ENCODE measurements at regions not wholly inside any gene's neighbourhood (a gene's known extent, or its start where the extent isn't known, plus 50 kb on each side); places are given as distances from the start of the nearest gene placed in this dataset.

GRCh38 chr18:64337018-64337417 is 188.1 kb upstream of the LINC00305 start:
- H3K4me1 Mint-ChIP-seq, result no peaks in the 10 kb centered on the region
- no peak overlapping the region for H3K27ac Mint-ChIP-seq
- no peak overlapping the region for H3K4me3 Mint-ChIP-seq
- peaks cover 0 to 2% (median 0%) of the 10 kb centered on the region in 3 donors for H3K27me3 Mint-ChIP-seq (ENCODE audit: low read depth in 3 of 3)
- no peak for DNase-seq
- peaks cover 0 to 3% (median 0%) of the 10 kb centered on the region in 3 donors for H3K36me3 Mint-ChIP-seq
- H3K9me3 Mint-ChIP-seq, result peaks cover 0 to 44% (median 8%) of the 10 kb centered on the region in 6 donors

DNA sequence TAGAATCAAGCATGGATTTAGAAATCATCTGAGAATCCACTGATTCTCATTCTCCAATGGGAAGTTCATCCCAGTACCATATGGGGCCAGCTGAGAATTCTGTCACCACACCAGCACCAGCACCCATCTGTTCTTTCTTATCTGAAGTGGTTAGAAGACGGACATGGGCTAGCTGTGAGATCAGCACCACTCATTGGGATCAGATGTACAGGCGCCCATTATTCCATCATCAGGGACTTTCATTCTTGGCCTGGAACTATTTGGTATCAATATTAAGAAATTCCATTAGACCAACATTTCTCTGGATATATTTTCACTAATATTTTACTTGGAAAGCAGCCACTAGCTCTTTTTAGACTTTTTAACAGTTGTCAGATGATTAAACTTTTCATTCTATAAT is 185.9 kb upstream of the LINC00305 start:
- Mint-ChIP-seq H3K27me3 (ENCODE audit: low read depth in 3 of 3) (no peaks in the 10 kb centered on the region), H3K27ac (no peak overlapping the region), H3K4me1 (no peaks in the 10 kb centered on the region), H3K9me3 (peaks cover 0 to 29% (median 14%) of the 10 kb centered on the region in 6 donors), H3K36me3 (peaks cover 0 to 3% (median 0%) of the 10 kb centered on the region in 3 donors), H3K4me3 (no peak overlapping the region)
- DNase-seq, result no peak

- Mint-ChIP-seq H3K27ac (no peak overlapping the region), H3K27me3 (ENCODE audit: low read depth in 3 of 3) (no peaks in the 10 kb centered on the region), H3K4me3 (no peak overlapping the region), H3K36me3 (peaks cover 0 to 3% (median 0%) of the 10 kb centered on the region in 3 donors), H3K9me3 (peaks cover 0 to 30% (median 15%) of the 10 kb centered on the region in 6 donors), H3K4me1 (no peaks in the 10 kb centered on the region)
- no peak for DNase-seq
Observed at GRCh38 chr18:64333584-64333983, 184.7 kb upstream of the LINC00305 start.

DNA sequence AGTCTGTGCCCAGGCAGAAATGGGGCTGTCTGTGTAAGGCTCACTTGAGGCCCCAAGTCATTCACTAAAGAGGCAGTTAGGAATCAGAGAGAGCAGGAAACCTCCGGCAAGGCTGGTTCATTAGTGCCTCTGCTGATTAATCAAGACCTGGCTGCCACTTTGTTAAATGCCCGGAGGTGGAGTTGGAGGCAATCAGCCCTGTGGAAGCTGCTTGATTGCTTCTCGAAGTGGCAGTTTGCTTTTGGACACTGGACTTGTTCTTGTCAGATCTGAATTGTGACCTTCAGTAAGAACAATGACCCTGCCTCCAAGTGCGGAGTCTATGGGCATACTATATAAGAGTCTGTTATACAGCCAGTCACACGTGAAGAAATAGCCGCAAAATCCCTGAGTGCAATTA is 183.9 kb upstream of the LINC00305 start:
- no peak overlapping the region for H3K4me3 Mint-ChIP-seq
- H3K4me1 Mint-ChIP-seq, result no peaks in the 10 kb centered on the region
- no peak overlapping the region for H3K27ac Mint-ChIP-seq
- H3K27me3 Mint-ChIP-seq (ENCODE audit: low read depth in 3 of 3), result no peaks in the 10 kb centered on the region
- peaks cover 0 to 3% (median 0%) of the 10 kb centered on the region in 3 donors for H3K36me3 Mint-ChIP-seq
- peaks cover 0 to 30% (median 13%) of the 10 kb centered on the region in 6 donors for H3K9me3 Mint-ChIP-seq
- no peak for DNase-seq

DNA sequence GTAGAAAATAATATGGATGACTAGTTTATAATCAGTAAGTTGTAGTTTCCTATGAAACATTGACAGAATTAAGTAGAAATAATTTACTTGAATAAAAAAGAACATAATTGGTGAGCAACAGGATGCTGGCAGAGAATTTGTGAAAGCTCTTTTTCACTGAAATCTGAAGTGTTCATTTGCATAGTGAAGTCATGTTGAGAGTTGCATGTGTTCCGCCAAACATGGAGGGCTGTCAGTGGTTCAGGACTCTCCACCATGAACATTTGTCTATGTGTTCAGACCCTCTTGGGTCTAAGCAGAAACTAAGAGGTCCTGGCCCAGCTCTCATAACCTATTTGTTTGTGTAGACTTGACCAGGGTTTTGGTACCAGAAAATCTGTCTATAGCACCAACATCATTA is 182.5 kb upstream of the LINC00305 start:
- Mint-ChIP-seq H3K36me3 (no peaks in the 10 kb centered on the region), H3K27me3 (ENCODE audit: low read depth in 3 of 3) (no peaks in the 10 kb centered on the region), H3K4me1 (no peaks in the 10 kb centered on the region), H3K27ac (no peak overlapping the region), H3K9me3 (peaks cover 3 to 34% (median 15%) of the 10 kb centered on the region in 6 donors), H3K4me3 (no peak overlapping the region)
- no peak for DNase-seq

GRCh38 chr18:64330931-64331330 is 182.0 kb upstream of the LINC00305 start:
- no peak overlapping the region for H3K4me3 Mint-ChIP-seq
- H3K27ac Mint-ChIP-seq, result no peak overlapping the region
- no peaks in the 10 kb centered on the region for H3K4me1 Mint-ChIP-seq

DNA sequence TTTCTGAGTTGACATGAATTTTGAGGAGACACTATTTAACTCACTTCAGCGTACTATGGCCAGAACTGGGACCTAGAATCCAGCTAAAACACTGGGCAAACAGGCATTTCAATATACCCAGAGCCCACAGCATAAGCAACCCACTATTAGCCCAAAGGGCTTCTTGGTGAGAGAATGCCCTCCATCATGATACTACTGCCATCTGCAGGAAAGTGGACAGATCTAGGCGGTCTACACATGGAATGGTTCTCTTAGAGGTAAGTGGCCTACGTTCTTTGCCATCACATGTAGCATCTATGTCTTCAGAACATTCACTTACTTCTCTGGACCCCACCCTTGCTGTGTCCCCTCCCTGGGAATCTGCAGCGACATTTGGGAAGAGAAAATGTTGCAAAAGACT is 181.3 kb upstream of the LINC00305 start:
- H3K27me3 Mint-ChIP-seq (ENCODE audit: low read depth in 3 of 3), result no peaks in the 10 kb centered on the region
- H3K4me3 Mint-ChIP-seq, result no peak overlapping the region
- H3K36me3 Mint-ChIP-seq, result no peaks in the 10 kb centered on the region
- H3K27ac Mint-ChIP-seq, result no peak overlapping the region
- H3K4me1 Mint-ChIP-seq, result no peaks in the 10 kb centered on the region
- DNase-seq, result no peak
- peaks cover 3 to 28% (median 14%) of the 10 kb centered on the region in 6 donors for H3K9me3 Mint-ChIP-seq

More at GRCh38 chr18:64330931-64331330, 182.0 kb upstream of the LINC00305 start:
- no peaks in the 10 kb centered on the region for H3K36me3 Mint-ChIP-seq
- H3K27me3 Mint-ChIP-seq (ENCODE audit: low read depth in 3 of 3), result no peaks in the 10 kb centered on the region
- no peak for DNase-seq
- peaks cover 3 to 29% (median 13%) of the 10 kb centered on the region in 6 donors for H3K9me3 Mint-ChIP-seq

GRCh38 chr18:64322189-64322588 is 173.3 kb upstream of the LINC00305 start:
- Mint-ChIP-seq H3K27me3 (ENCODE audit: low read depth in 3 of 3) (peaks cover 0 to 2% (median 2%) of the 10 kb centered on the region in 3 donors), H3K36me3 (no peaks in the 10 kb centered on the region), H3K9me3 (peaks cover 8 to 35% (median 21%) of the 10 kb centered on the region in 6 donors), H3K4me3 (no peak overlapping the region), H3K4me1 (no peaks in the 10 kb centered on the region), H3K27ac (no peak overlapping the region)
- no peak for DNase-seq

- Mint-ChIP-seq H3K36me3 (no peaks in the 10 kb centered on the region), H3K4me1 (no peaks in the 10 kb centered on the region), H3K27ac (no peak overlapping the region), H3K9me3 (peaks cover 10 to 44% (median 22%) of the 10 kb centered on the region in 6 donors), H3K27me3 (ENCODE audit: low read depth in 3 of 3) (peaks cover 0 to 2% (median 2%) of the 10 kb centered on the region in 3 donors), H3K4me3 (no peak overlapping the region)
- DNase-seq, result no peak
Observed at GRCh38 chr18:64318547-64318946, 169.7 kb upstream of the LINC00305 start.

DNA sequence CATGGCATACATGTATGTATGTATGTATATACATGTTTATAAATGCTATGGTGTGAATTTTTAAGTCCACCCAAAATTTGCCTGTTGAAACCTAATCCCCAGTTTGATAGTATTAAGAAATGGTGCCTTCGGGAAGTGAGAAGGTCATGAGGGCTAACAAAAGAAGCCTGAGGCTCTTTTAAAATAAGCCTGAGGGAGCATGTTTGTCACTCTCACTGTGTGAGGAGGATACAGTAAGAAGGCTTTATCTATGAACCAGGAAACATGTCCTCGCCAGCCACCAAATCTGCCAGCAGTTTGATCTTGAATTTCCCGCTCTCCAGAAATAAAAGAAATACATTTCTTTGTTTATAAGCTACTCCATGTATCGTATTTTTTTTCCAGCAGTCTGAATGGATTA is 163.0 kb upstream of the LINC00305 start:
- no peak overlapping the region for H3K4me3 Mint-ChIP-seq
- DNase-seq, result no peak
- H3K9me3 Mint-ChIP-seq, result peaks cover 0 to 30% (median 10%) of the 10 kb centered on the region in 6 donors
- H3K4me1 Mint-ChIP-seq, result no peaks in the 10 kb centered on the region
- no peaks in the 10 kb centered on the region for H3K27me3 Mint-ChIP-seq (ENCODE audit: low read depth in 3 of 3)
- H3K27ac Mint-ChIP-seq, result no peak overlapping the region
- H3K36me3 Mint-ChIP-seq, result no peaks in the 10 kb centered on the region

- Mint-ChIP-seq H3K9me3 (peaks cover 2 to 24% (median 14%) of the 10 kb centered on the region in 6 donors), H3K4me1 (no peaks in the 10 kb centered on the region), H3K36me3 (no peaks in the 10 kb centered on the region), H3K4me3 (no peak overlapping the region), H3K27ac (no peak overlapping the region), H3K27me3 (ENCODE audit: low read depth in 3 of 3) (no peaks in the 10 kb centered on the region)
- no peak for DNase-seq
Observed at GRCh38 chr18:64295839-64296238, 147.0 kb upstream of the LINC00305 start.

- H3K36me3 Mint-ChIP-seq, result no peaks in the 10 kb centered on the region
- H3K4me1 Mint-ChIP-seq, result no peaks in the 10 kb centered on the region
- H3K27ac Mint-ChIP-seq, result no peak overlapping the region
- H3K4me3 Mint-ChIP-seq, result no peak overlapping the region
- H3K9me3 Mint-ChIP-seq, result peaks cover 2 to 24% (median 13%) of the 10 kb centered on the region in 6 donors
- H3K27me3 Mint-ChIP-seq (ENCODE audit: low read depth in 3 of 3), result no peaks in the 10 kb centered on the region
- DNase-seq, result no peak
Observed at GRCh38 chr18:64294967-64295366, 146.1 kb upstream of the LINC00305 start.

DNA sequence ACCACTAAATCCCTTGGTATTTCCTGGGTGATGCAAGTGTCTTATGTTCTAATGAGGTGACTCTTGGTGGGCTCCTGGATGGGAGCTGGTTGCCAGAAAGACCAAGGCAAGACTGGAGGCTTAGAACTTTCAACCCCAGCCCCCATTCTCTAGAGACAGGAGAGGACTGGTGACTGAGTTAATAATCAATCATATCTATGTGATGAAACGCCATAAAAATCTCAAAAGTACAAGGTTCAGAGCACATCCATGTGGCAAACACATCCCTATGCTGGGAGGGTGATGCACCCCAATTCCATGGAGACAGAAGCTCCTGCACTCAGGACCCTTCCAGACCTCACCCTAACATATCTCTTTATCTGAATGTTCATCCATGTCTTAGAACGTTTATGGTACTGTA is 139.5 kb upstream of the LINC00305 start:
- Mint-ChIP-seq H3K27me3 (ENCODE audit: low read depth in 3 of 3) (peaks cover 0 to 1% (median 0%) of the 10 kb centered on the region in 3 donors), H3K36me3 (no peaks in the 10 kb centered on the region), H3K4me1 (no peaks in the 10 kb centered on the region), H3K9me3 (peaks cover 2 to 20% (median 8%) of the 10 kb centered on the region in 6 donors), H3K4me3 (no peak overlapping the region), H3K27ac (no peak overlapping the region)
- DNase-seq, result no peak

DNA sequence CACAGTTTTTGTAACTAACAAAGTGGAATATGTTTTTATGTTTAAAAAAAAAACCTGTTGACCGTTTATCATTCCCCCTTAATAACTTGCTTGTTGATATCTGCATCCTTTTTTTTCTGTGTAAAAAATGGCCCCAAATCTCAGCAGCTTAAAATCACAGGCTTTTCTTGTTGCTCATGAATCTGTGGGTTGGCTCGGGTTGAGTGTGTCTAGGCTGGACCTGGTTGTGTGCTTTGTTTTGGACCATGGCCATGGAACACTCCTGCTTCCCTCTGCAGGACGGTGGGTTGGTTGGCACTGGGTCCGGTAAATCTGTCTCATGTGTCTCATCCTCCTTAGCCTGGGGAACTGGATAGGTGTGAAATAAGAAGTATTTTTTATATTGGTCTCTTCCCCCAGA is 139.0 kb upstream of the LINC00305 start:
- Mint-ChIP-seq H3K36me3 (no peaks in the 10 kb centered on the region), H3K27me3 (ENCODE audit: low read depth in 3 of 3) (peaks cover 0 to 2% (median 0%) of the 10 kb centered on the region in 3 donors), H3K27ac (no peak overlapping the region), H3K4me1 (no peaks in the 10 kb centered on the region), H3K4me3 (no peak overlapping the region), H3K9me3 (peaks cover 2 to 20% (median 10%) of the 10 kb centered on the region in 6 donors)
- no peak for DNase-seq

GRCh38 chr18:64283059-64283458 is 134.2 kb upstream of the LINC00305 start:
- Mint-ChIP-seq H3K36me3 (no peaks in the 10 kb centered on the region), H3K9me3 (peaks cover 2 to 20% (median 7%) of the 10 kb centered on the region in 6 donors), H3K4me3 (no peak overlapping the region), H3K27ac (no peak overlapping the region), H3K27me3 (ENCODE audit: low read depth in 3 of 3) (peaks cover 0 to 2% (median 0%) of the 10 kb centered on the region in 3 donors), H3K4me1 (no peaks in the 10 kb centered on the region)
- DNase-seq, result no peak
